Neural cell (in vitro differentiated cells): ENCODE measurements at regions not wholly inside any gene's neighbourhood (a gene's known extent, or its start where the extent isn't known, plus 50 kb on each side); places are given as distances from the start of the nearest gene placed in this dataset.

Experiments used
- CTCF ChIP-seq: fragments of 450-650 bp; IDR thresholded peaks from 2 replicates; pipeline ENCODE4 v1.5.1; 2014; ENCODE audit warnings: antibody characterized with exemption, mild to moderate bottlenecking, moderate library complexity; ENCODE audit not compliant: poor library complexity, severe bottlenecking
- EP300 ChIP-seq: fragments of 450-650 bp; conservative IDR thresholded peaks from 2 replicates; pipeline ENCODE4 v1.6.1; 2014; ENCODE audit warnings: antibody characterized with exemption, mild to moderate bottlenecking, moderate library complexity; ENCODE audit not compliant: poor library complexity, severe bottlenecking
- EZH2 ChIP-seq: fragments of 200-600, 300-800 bp; shearing (Covaris generic), sonication (generic); IDR thresholded peaks from 2 replicates; pipeline ENCODE4 v1.6.1; 2014; ENCODE audit warnings: antibody characterized with exemption, low read length, borderline replicate concordance, mild to moderate bottlenecking; ENCODE audit not compliant: insufficient read depth, poor library complexity, severe bottlenecking
- POLR2AphosphoS5 ChIP-seq: IDR thresholded peaks from 2 replicates; pipeline ENCODE4 v1.6.1; 2012
- RAD21 ChIP-seq: fragments of 450-650 bp; conservative IDR thresholded peaks from 2 replicates; pipeline ENCODE4 v1.6.1; 2014; ENCODE audit warnings: antibody characterized with exemption, mild to moderate bottlenecking, moderate library complexity
- REST ChIP-seq: IDR thresholded peaks from 2 replicates; pipeline ENCODE4 v1.6.1; 2012; ENCODE audit warnings: borderline replicate concordance
- SMC3 ChIP-seq: fragments of 450-650 bp; conservative IDR thresholded peaks from 2 replicates; pipeline ENCODE4 v1.6.1; 2014; ENCODE audit warnings: antibody characterized with exemption, mild to moderate bottlenecking, moderate library complexity; ENCODE audit not compliant: poor library complexity
- TAF1 ChIP-seq: IDR thresholded peaks from 2 replicates; pipeline ENCODE4 v1.6.1; 2012; ENCODE audit warnings: low read depth

- TF ChIP-seq EZH2, result no peak
- TF ChIP-seq REST, result no peak
- no peak for TF ChIP-seq CTCF
- no peak for TF ChIP-seq EP300
- TF ChIP-seq POLR2AphosphoS5, result no peak
- no peak for TF ChIP-seq SMC3
- TF ChIP-seq TAF1, result no peak
- TF ChIP-seq RAD21, result no peak
Measured at GRCh38 chr2:850429-850828, 100.2 kb upstream of the SNTG2 start.
